ENCODE measurements at regions not wholly inside any gene's neighbourhood (a gene's known extent, or its start where the extent isn't known, plus 50 kb on each side); places are given as distances from the start of the nearest gene placed in this dataset.

- Histone ChIP-seq H3K4me2 (no peak overlapping the region), H4K20me1 (replicated peaks; ENCODE audit: insufficient read depth) (no peaks in the 10 kb centered on the region)
- no peaks in the 10 kb centered on the region for H3K36me3 Mint-ChIP-seq (ENCODE audit: low read depth)
Measured at GRCh38 chr3:10602271-10602670, 96.9 kb upstream of the ATP2B2 start.

More at GRCh38 chr3:10602271-10602670, 96.9 kb upstream of the ATP2B2 start:
- H3K36me3 ChIP-seq (ENCODE audit: insufficient read depth) = no peaks in the 10 kb centered on the region
- no peaks in the 10 kb centered on the region for H3K9me3 Mint-ChIP-seq
- no peak overlapping the region for H3K4me3 Mint-ChIP-seq
- H2AFZ ChIP-seq = no peak overlapping the region
- peaks cover 21% of the 10 kb centered on the region for H3K4me1 Mint-ChIP-seq
- no peaks in the 10 kb centered on the region for H3K4me1 ChIP-seq (ENCODE audit: insufficient read depth)
- no peaks in the 10 kb centered on the region for H3K79me2 ChIP-seq (replicated peaks; ENCODE audit: insufficient read depth)
- H3K27ac Mint-ChIP-seq = no peak overlapping the region
- no peaks in the 10 kb centered on the region for H3K9me2 ChIP-seq (ENCODE audit: insufficient read depth)
- no peak overlapping the region for H3K4me3 ChIP-seq
- H3K27me3 Mint-ChIP-seq (ENCODE audit: insufficient read depth, low read depth, poor library complexity) = peaks cover 7% of the 10 kb centered on the region
- H3K27ac ChIP-seq (ENCODE audit: low read depth) = no peak overlapping the region
- no peak for TF ChIP-seq EZH2phosphoT487 (IDR thresholded peaks at IDR 0.05; ENCODE audit: unreplicated experiment)
- TF ChIP-seq POLR2AphosphoS5 (IDR thresholded peaks at IDR 0.05; ENCODE audit: low read depth) = no peak
- TF ChIP-seq, protein P1, sequence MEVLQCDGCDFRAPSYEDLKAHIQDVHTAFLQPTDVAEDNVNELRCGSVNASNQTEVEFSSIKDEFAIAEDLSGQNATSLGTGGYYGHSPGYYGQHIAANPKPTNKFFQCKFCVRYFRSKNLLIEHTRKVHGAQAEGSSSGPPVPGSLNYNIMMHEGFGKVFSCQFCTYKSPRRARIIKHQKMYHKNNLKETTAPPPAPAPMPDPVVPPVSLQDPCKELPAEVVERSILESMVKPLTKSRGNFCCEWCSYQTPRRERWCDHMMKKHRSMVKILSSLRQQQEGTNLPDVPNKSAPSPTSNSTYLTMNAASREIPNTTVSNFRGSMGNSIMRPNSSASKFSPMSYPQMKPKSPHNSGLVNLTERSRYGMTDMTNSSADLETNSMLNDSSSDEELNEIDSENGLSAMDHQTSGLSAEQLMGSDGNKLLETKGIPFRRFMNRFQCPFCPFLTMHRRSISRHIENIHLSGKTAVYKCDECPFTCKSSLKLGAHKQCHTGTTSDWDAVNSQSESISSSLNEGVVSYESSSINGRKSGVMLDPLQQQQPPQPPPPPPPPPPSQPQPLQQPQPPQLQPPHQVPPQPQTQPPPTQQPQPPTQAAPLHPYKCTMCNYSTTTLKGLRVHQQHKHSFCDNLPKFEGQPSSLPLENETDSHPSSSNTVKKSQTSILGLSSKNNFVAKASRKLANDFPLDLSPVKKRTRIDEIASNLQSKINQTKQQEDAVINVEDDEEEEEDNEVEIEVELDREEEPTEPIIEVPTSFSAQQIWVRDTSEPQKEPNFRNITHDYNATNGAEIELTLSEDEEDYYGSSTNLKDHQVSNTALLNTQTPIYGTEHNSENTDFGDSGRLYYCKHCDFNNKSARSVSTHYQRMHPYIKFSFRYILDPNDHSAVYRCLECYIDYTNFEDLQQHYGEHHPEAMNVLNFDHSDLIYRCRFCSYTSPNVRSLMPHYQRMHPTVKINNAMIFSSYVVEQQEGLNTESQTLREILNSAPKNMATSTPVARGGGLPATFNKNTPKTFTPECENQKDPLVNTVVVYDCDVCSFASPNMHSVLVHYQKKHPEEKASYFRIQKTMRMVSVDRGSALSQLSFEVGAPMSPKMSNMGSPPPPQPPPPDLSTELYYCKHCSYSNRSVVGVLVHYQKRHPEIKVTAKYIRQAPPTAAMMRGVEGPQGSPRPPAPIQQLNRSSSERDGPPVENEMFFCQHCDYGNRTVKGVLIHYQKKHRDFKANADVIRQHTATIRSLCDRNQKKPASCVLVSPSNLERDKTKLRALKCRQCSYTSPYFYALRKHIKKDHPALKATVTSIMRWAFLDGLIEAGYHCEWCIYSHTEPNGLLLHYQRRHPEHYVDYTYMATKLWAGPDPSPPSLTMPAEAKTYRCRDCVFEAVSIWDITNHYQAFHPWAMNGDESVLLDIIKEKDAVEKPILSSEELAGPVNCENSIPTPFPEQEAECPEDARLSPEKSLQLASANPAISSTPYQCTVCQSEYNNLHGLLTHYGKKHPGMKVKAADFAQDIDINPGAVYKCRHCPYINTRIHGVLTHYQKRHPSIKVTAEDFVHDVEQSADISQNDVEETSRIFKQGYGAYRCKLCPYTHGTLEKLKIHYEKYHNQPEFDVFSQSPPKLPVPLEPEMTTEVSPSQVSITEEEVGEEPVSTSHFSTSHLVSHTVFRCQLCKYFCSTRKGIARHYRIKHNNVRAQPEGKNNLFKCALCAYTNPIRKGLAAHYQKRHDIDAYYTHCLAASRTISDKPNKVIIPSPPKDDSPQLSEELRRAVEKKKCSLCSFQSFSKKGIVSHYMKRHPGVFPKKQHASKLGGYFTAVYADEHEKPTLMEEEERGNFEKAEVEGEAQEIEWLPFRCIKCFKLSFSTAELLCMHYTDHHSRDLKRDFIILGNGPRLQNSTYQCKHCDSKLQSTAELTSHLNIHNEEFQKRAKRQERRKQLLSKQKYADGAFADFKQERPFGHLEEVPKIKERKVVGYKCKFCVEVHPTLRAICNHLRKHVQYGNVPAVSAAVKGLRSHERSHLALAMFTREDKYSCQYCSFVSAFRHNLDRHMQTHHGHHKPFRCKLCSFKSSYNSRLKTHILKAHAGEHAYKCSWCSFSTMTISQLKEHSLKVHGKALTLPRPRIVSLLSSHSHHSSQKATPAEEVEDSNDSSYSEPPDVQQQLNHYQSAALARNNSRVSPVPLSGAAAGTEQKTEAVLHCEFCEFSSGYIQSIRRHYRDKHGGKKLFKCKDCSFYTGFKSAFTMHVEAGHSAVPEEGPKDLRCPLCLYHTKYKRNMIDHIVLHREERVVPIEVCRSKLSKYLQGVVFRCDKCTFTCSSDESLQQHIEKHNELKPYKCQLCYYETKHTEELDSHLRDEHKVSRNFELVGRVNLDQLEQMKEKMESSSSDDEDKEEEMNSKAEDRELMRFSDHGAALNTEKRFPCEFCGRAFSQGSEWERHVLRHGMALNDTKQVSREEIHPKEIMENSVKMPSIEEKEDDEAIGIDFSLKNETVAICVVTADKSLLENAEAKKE (CRISPR knock-in tag; IDR thresholded peaks at IDR 0.05) = no peak
- TF ChIP-seq ETS1 (IDR thresholded peaks at IDR 0.05) = no peak
- TF ChIP-seq ZNF114 (CRISPR knock-in tag; IDR thresholded peaks at IDR 0.05) = no peak
- TF ChIP-seq, protein P2, sequence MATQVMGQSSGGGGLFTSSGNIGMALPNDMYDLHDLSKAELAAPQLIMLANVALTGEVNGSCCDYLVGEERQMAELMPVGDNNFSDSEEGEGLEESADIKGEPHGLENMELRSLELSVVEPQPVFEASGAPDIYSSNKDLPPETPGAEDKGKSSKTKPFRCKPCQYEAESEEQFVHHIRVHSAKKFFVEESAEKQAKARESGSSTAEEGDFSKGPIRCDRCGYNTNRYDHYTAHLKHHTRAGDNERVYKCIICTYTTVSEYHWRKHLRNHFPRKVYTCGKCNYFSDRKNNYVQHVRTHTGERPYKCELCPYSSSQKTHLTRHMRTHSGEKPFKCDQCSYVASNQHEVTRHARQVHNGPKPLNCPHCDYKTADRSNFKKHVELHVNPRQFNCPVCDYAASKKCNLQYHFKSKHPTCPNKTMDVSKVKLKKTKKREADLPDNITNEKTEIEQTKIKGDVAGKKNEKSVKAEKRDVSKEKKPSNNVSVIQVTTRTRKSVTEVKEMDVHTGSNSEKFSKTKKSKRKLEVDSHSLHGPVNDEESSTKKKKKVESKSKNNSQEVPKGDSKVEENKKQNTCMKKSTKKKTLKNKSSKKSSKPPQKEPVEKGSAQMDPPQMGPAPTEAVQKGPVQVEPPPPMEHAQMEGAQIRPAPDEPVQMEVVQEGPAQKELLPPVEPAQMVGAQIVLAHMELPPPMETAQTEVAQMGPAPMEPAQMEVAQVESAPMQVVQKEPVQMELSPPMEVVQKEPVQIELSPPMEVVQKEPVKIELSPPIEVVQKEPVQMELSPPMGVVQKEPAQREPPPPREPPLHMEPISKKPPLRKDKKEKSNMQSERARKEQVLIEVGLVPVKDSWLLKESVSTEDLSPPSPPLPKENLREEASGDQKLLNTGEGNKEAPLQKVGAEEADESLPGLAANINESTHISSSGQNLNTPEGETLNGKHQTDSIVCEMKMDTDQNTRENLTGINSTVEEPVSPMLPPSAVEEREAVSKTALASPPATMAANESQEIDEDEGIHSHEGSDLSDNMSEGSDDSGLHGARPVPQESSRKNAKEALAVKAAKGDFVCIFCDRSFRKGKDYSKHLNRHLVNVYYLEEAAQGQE (IDR thresholded peaks at IDR 0.05; ENCODE audit: unreplicated experiment) = no peak
- no peak for TF ChIP-seq JUNB (IDR thresholded peaks at IDR 0.05; ENCODE audit: unreplicated experiment)
- TF ChIP-seq STAT1 (IDR thresholded peaks at IDR 0.05; ENCODE audit: unreplicated experiment) = no peak
- no peak for TF ChIP-seq NANOG (IDR thresholded peaks at IDR 0.05; ENCODE audit: borderline replicate concordance)
- no peak for TF ChIP-seq EZH2 (IDR thresholded peaks at IDR 0.05; ENCODE audit: low read depth, unreplicated experiment)
- TF ChIP-seq CREB1 (CRISPR knock-in tag; IDR thresholded peaks at IDR 0.05; ENCODE audit: low read depth) = no peak
- TF ChIP-seq, protein P3, sequence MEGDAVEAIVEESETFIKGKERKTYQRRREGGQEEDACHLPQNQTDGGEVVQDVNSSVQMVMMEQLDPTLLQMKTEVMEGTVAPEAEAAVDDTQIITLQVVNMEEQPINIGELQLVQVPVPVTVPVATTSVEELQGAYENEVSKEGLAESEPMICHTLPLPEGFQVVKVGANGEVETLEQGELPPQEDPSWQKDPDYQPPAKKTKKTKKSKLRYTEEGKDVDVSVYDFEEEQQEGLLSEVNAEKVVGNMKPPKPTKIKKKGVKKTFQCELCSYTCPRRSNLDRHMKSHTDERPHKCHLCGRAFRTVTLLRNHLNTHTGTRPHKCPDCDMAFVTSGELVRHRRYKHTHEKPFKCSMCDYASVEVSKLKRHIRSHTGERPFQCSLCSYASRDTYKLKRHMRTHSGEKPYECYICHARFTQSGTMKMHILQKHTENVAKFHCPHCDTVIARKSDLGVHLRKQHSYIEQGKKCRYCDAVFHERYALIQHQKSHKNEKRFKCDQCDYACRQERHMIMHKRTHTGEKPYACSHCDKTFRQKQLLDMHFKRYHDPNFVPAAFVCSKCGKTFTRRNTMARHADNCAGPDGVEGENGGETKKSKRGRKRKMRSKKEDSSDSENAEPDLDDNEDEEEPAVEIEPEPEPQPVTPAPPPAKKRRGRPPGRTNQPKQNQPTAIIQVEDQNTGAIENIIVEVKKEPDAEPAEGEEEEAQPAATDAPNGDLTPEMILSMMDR (conservative IDR thresholded peaks at IDR 0.05; ENCODE audit: low read depth in 2 of 2) = no peak
- no peak for TF ChIP-seq ZNF331 (CRISPR knock-in tag; IDR thresholded peaks at IDR 0.05; ENCODE audit: low read depth)
- no peak for DNase-seq (ENCODE audit: low spot score)
- no peaks in the 10 kb centered on the region for H3K27me3 ChIP-seq (ENCODE audit: insufficient read depth)
- H3F3A ChIP-seq (replicated peaks; ENCODE audit: low read depth) = no peaks in the 10 kb centered on the region
- no peak for ATAC-seq
